Fibroblast of peridontal ligament (primary cell): ENCODE measurements at regions not wholly inside any gene's neighbourhood (a gene's known extent, or its start where the extent isn't known, plus 50 kb on each side); places are given as distances from the start of the nearest gene placed in this dataset.

Experiments used
- DNase-seq: peaks from one replicate; pipeline ENCODE4 v3.0.0-alpha.2; 2010; ENCODE audit errors: extremely low read depth

GRCh38 chr16:5487728-5488127, 390.1 kb upstream of the EEF2KMT start:
- DNase-seq: no peak

DNA sequence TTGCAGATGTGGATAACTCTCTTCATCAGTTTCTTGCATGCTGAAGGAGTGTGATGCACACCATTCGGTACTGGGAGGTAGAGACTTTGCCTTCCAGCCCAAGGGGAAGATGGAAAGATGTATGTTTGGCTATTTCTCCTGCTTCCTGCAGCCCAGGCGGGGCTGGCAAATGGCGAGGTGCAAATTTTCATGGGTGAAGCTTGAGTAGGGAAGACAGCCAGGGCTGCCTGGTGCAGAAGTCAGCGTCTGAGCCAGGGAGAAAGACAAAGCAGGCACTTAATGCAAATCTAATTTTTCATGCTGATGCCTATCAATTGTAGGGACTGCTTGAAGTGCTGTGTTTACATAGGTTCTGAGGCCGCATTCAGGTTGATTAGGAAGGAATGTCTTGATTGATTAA, 384.7 kb upstream of the EEF2KMT start:
- DNase-seq: no peak

- no peak for DNase-seq
Measured at GRCh38 chr16:5480431-5481195, 383.0 kb upstream of the EEF2KMT start.

GRCh38 chr16:5479926-5480325, 382.3 kb upstream of the EEF2KMT start:
- no peak for DNase-seq

DNA sequence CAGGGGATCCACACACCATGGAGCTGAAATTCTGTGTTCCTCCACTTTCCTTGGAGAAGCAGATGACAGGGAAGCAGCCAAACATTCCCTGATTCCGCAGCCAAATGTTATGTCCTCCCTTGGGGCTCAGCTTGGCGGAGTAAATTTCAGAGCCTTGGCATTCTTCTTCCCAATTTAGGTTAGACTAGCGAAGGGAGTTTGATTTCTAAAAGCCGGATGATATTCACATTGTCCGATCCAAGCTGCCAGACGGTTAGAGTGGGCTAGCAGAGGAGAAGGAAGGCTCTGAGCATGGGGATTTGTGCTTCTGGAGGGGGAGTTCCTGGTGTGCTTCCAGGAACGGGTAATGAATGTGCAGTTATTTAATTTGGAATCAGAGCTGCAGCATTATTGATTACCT, 380.4 kb upstream of the EEF2KMT start:
- DNase-seq: no peak

DNA sequence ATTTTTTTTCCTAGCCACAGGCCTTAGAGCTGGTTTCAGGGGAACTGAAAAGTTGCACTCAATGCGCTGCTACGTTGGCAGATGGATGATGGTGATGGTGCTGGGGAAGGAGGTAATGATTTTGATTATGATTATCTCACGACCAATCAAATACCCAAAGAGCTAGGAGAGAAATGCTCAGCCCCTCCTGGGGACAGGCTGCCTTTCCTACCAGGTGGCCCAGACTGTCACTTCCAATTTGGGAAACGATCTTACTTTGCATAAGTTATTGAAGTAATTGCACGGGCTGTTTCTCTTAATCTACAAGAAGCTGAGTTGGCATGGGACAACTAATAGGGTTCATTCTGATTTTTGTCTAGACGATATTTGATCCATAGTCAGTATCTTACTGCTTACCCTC, 379.7 kb upstream of the EEF2KMT start:
- DNase-seq: no peak

DNA sequence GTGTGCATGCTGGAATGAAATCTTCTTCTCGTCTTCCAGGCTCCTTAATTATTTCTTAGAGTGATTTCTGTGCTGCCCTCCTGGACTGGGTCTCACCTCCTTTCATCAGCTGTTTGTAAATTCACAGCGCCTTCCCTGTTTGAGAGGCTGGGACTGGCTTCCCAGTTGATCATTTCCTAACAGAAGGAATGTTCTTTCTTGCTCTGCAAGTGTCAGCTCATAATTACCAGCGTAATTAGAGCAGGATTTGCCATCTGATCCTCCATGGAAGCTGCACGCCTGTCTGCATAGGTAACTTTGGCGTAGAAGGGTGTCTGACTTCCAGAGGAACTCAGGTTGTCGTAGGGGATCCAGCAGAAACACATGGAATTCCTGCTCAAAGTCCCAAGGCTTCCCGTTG, 375.0 kb upstream of the EEF2KMT start:
- DNase-seq: no peak

GRCh38 chr16:5468488-5468887, 370.9 kb upstream of the EEF2KMT start:
- DNase-seq: no peak

GRCh38 chr16:5467552-5467951, 370.0 kb upstream of the EEF2KMT start:
- DNase-seq: no peak

DNA sequence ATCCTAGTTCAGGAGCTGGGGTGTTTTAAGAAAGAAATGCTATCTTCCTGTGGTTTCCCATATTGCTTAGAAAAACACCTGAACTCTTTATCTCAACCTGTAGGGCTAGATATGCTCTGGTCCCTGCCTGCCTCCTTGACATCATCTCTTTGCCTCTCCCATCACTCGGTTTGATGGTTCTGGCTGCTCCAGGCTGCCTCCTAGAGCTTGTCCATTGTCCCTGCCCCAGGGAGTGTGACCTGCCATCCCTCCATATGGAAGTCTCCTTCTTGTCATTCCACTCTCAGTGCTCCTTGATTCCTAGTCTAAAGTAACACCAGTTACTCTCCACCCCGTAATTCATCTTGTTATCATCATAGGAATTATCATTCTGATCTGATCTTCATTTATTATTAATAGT, 369.0 kb upstream of the EEF2KMT start:
- DNase-seq: no peak

GRCh38 chr16:5465714-5466113, 368.1 kb upstream of the EEF2KMT start:
- DNase-seq: no peak

- no peak for DNase-seq
Measured at GRCh38 chr16:5463820-5464219, 366.2 kb upstream of the EEF2KMT start.

GRCh38 chr16:5461574-5461973, 364.0 kb upstream of the EEF2KMT start:
- DNase-seq: no peak

DNA sequence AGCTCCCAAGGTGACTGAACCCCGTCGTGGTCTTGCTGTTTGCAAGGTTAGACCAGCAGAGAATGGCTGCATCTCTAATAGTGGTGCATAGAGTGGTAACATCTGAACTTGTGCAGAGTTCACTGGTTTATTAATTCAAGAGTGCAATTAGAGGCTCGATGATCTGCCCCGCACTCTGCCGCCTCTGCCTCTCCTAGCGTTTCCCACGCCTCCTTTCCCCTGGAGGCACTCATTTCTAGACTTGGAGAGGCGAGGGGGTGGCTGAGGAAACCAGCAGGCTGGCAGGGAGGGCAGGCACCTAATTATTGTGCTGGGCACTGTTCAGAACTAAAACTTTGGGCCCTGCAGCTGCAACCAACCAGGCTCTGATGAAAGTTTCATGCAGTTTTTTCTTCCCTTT, 363.5 kb upstream of the EEF2KMT start:
- DNase-seq: no peak

- DNase-seq: no peak
Measured at GRCh38 chr16:5460701-5461100, 363.1 kb upstream of the EEF2KMT start.

- DNase-seq: no peak
Measured at GRCh38 chr16:5459863-5460262, 362.3 kb upstream of the EEF2KMT start.

- no peak for DNase-seq
Measured at GRCh38 chr16:5455110-5455509, 357.5 kb upstream of the EEF2KMT start.

DNA sequence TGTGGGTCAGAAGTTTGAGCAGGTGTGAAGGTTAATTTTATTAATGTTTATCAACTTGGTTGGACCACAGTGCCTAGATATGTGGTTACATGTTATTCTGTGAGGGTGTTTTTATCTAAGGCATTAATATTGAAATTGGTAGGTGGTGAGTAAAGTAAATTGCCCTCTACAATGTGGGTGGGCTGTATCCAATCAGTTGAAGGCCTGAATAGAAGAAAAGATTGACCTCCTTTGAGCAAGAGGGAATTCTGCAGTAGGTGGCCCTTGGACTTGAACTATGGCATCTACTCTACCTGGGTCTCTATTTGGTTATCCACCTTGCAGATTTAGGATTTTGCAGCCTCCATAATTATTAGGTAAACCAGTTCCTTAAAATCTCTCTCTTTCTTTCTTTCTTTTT, 356.8 kb upstream of the EEF2KMT start:
- no peak for DNase-seq

- no peak for DNase-seq
Measured at GRCh38 chr16:5451641-5452040, 354.0 kb upstream of the EEF2KMT start.

- no peak for DNase-seq
Measured at GRCh38 chr16:5450409-5451104, 353.0 kb upstream of the EEF2KMT start.

GRCh38 chr16:5449901-5450300, 352.3 kb upstream of the EEF2KMT start:
- DNase-seq: no peak

DNA sequence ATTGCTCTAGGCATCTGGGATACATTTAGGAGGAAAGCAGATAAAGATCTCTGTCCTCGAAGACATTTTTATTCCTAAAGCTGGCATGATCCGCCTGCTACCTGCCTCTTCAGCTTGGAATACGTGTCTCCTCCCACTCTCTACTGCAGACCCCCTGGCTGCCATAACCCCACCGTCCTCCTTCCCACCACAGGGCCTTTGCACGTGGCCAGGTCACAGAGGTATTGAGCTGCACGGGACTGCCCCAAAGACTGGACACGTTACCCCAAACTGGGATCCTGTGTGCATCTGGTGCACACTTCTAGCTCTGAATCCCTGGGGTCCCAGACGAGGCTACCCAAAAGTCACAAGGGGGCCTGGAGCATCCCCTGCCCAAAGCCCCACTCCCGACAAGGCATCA, 351.2 kb upstream of the EEF2KMT start:
- no peak for DNase-seq

- DNase-seq: no peak
Measured at GRCh38 chr16:5447734-5448133, 350.1 kb upstream of the EEF2KMT start.
